ENCODE measurements at regions not wholly inside any gene's neighbourhood (a gene's known extent, or its start where the extent isn't known, plus 50 kb on each side); places are given as distances from the start of the nearest gene placed in this dataset.

DNA sequence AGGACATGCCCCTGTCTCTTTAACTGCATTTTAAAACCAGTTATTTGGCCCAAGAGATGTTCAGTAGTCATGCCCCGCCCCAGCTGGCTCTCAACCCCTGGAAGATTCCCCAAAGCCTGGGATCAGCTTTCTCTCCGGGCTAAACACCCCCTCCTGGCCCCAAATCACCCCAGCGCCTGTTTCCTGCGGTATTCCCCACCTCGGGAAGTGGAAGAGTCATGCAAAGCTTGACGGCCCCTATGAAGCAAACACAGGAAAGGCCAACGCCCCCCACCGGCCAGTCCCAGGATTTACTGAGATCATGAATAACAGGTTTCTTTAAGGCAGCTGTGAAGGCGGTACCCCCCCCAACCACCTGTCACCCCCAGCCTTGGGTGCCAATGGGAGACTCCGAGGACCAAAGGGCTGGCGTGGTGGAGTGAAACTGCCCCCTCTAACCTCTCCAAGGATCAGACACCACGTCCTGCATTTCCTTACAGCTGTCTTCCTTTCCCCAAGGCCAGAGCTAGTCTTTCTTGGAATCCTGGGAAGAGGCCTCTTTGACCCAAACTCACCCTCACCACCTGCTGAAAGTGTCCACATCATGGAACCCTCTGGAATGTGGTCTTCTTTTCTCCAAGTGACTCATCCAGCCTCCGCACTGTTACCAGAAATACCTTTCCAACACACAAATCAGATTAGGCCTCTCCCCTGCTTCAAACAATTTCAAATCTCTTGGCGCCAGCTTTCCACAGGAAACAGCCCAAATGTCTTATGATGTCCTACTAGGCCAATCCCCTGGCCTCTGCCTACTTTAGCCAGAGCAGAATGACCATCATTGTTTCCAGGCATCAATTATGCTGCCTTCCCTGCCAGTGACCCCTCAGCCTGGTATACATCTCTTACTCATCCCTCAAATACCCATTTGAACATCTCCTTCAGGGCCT, 301.5 kb downstream of the ZEB1 start:
- Histone ChIP-seq H2BK5ac (ENCODE audit: low read depth, low read length, poor library complexity, severe bottlenecking) (no peak overlapping the region), H3K18ac (ENCODE audit: low read depth, low read length) (no peak overlapping the region), H2BK15ac (ENCODE audit: low read depth, low read length) (no peak overlapping the region), H4K5ac (ENCODE audit: low read depth, low read length) (no peak overlapping the region), H3K36me3 (ENCODE audit: control insufficient read depth, insufficient read depth, low read length) (no peaks in the 10 kb centered on the region), H3K9me1 (ENCODE audit: insufficient read depth, low read length) (peaks cover 4% of the 10 kb centered on the region), H2BK20ac (ENCODE audit: low read depth, low read length) (no peak overlapping the region), H2AFZ (replicated peaks; ENCODE audit: low read length, poor library complexity) (peak overlapping the region; percentile 46), H3K4me1 (ENCODE audit: control insufficient read depth, insufficient read depth, low read length) (peaks cover 9% of the 10 kb centered on the region), H4K8ac (ENCODE audit: low read depth in 2 of 2, low read length in 2 of 2) (no peak overlapping the region; a peak in 1 of 4 replicates), H2BK120ac (ENCODE audit: low read depth, low read length) (no peak overlapping the region), H3K4ac (ENCODE audit: low read depth, low read length) (peak overlapping the region; percentile 35; the same call in 1 of the 2 replicates), H4K91ac (ENCODE audit: insufficient read depth, low read depth, low read length) (no peak overlapping the region), H2AK9ac (replicated peaks; ENCODE audit: low read depth, low read length, poor library complexity) (no peak overlapping the region), H3K23ac (ENCODE audit: low read depth, low read length) (no peak overlapping the region), H4K20me1 (ENCODE audit: insufficient read depth, low read length) (no peaks in the 10 kb centered on the region), H3K4me3 (ENCODE audit: insufficient read depth, low read depth, low read length) (no peak overlapping the region), H3K14ac (replicated peaks; ENCODE audit: low read depth, low read length) (peak overlapping the region; percentile 7; the same call in 1 of the 2 replicates), H3K9me3 (ENCODE audit: control insufficient read depth, insufficient read depth, low read length) (no peaks in the 10 kb centered on the region), H3K27ac (ENCODE audit: insufficient read depth, low read length) (no peak overlapping the region), H3K27me3 (ENCODE audit: control insufficient read depth, insufficient read depth, low read length) (no peaks in the 10 kb centered on the region), H3K56ac (ENCODE audit: extremely low read depth, insufficient read depth, low read length) (no peak overlapping the region), H3K9ac (ENCODE audit: low read depth, low read length) (no peak overlapping the region), H3K79me1 (ENCODE audit: low read depth in 1 of 2, low read length in 2 of 2) (no peaks in the 10 kb centered on the region), H2AK5ac (ENCODE audit: low read depth, low read length) (no peak overlapping the region), H3K4me2 (ENCODE audit: low read depth, low read length) (no peak overlapping the region)
- in situ Hi-C loops (cut with MboI; ENCODE audit: low sequenced_read_pairs) (no loop called here), intact Hi-C loops (cut with micrococcal nuclease) (no loop called here), dilution Hi-C loops (cut with HindIII; ENCODE audit: low sequenced_read_pairs, unreplicated experiment) (no loop called here)
- POLR2A ChIA-PET (ENCODE audit: unreplicated experiment) = no interaction called here
- ATAC-seq (ENCODE audit: low read depth) (peak; percentile 31), DNase-seq (peak; percentile 78)
- 67% methylated on average over 4 of the region's 14 CpGs; no CpG with 5 or more reads in 1 of the 2 experiments for WGBS, 2 experiments (ENCODE audit: extremely low coverage in 2 of 2, insufficient read length in 1 of 2)
- no TSS peak for BruUV-seq (replicated peaks)
- CTCF ChIA-PET = interaction anchor here (0.6 to 1.0 kb wide), 2 partner anchors 32 to 59 kb away, joined by 4 to 5 read pairs; no protein-coding TSS in a partner anchor
- TF ChIP-seq CTCF (conservative IDR thresholded peaks at IDR 0.05; ENCODE audit: low read depth, low read length) (peak; percentile 5; the same call in 1 of the 2 replicates), MAZ (IDR thresholded peaks at IDR 0.05; ENCODE audit: borderline replicate concordance, low read depth, low read length) (no peak)
